Activated T-cell treated with anti-CD3 and anti-CD28 coated beads for 1 hour (primary cell): ENCODE measurements at regions not wholly inside any gene's neighbourhood (a gene's known extent, or its start where the extent isn't known, plus 50 kb on each side); places are given as distances from the start of the nearest gene placed in this dataset.

Source experiments
- DNase-seq: peaks from one replicate; pipeline ENCODE4 v3.0.0-alpha.2; 2020; ENCODE audit warnings: low read depth

- no peak for DNase-seq
Observed at GRCh38 chrX:10079231-10079630, 77.5 kb upstream of the CLCN4 start.

GRCh38 chrX:10083809-10084208, 73.0 kb upstream of the CLCN4 start:
- DNase-seq, result no peak

GRCh38 chrX:10085223-10085622, 71.6 kb upstream of the CLCN4 start:
- no peak for DNase-seq

- DNase-seq, result no peak
Observed at GRCh38 chrX:10086676-10087075, 70.1 kb upstream of the CLCN4 start.

GRCh38 chrX:10087391-10087790, 69.4 kb upstream of the CLCN4 start:
- no peak for DNase-seq

GRCh38 chrX:10089378-10089795, 67.4 kb upstream of the CLCN4 start:
- no peak for DNase-seq

- DNase-seq, result no peak
Observed at GRCh38 chrX:10090319-10090718, 66.5 kb upstream of the CLCN4 start.

- no peak for DNase-seq
Observed at GRCh38 chrX:10095246-10095645, 61.5 kb upstream of the CLCN4 start.

- DNase-seq, result no peak
Observed at GRCh38 chrX:10095698-10096432, 60.9 kb upstream of the CLCN4 start.

- DNase-seq, result peak; percentile 52
Observed at GRCh38 chrX:10098270-10098713, 58.5 kb upstream of the CLCN4 start.

- no peak for DNase-seq
Observed at GRCh38 chrX:10099411-10099810, 57.4 kb upstream of the CLCN4 start.

GRCh38 chrX:10101269-10101668, 55.5 kb upstream of the CLCN4 start:
- DNase-seq, result no peak

- DNase-seq, result no peak
Observed at GRCh38 chrX:10102046-10102704, 54.6 kb upstream of the CLCN4 start.

GRCh38 chrX:10103023-10103422, 53.8 kb upstream of the CLCN4 start:
- no peak for DNase-seq

- DNase-seq, result no peak
Observed at GRCh38 chrX:10104958-10105658, 51.7 kb upstream of the CLCN4 start.

- DNase-seq, result peak; percentile 33
Observed at GRCh38 chrX:10106806-10107205, 50.0 kb upstream of the CLCN4 start.
